Activated naive CD8-positive, alpha-beta T cell treated with anti-CD3 and anti-CD28 coated beads, Interleukin-2, amount 10 ng/mL, durations not matched to agents 7 days and 5 days (primary cell): ENCODE measurements at regions not wholly inside any gene's neighbourhood (a gene's known extent, or its start where the extent isn't known, plus 50 kb on each side); places are given as distances from the start of the nearest gene placed in this dataset.
"Not testable (repeated sequence)": the region's sequence is repeated elsewhere in the genome, so short reads cannot be mapped to it uniquely, and the experiment has no call there.

Experiments used
- ATAC-seq: fragments of 150-1000 bp; cut with Tn5 transposase; one replicate; pipeline ENCODE4 v1.10.0; 2021; ENCODE audit warnings: low read depth, moderate library complexity
- POLR2A ChIA-PET: fragments of 350-600 bp; sonication (Branson Sonifier 250); formaldehyde crosslinking; loops from one replicate; lab custom pipeline; 2021; ENCODE audit warnings: antibody characterized with exemption; lab: Charles Lee
- DNase-seq: peaks from one replicate; pipeline ENCODE4 v3.0.0; 2021
- H3K27ac Mint-ChIP-seq: one replicate; pipeline ENCODE4 v1.8.0; 2022; ENCODE audit warnings: mild to moderate bottlenecking, mixed read lengths
- H3K27me3 Mint-ChIP-seq: one replicate; pipeline ENCODE4 v1.8.0; 2022; ENCODE audit warnings: mild to moderate bottlenecking, moderate library complexity, mixed read lengths
- H3K36me3 Mint-ChIP-seq: one replicate; pipeline ENCODE4 v1.8.0; 2021; ENCODE audit warnings: mild to moderate bottlenecking, mixed read lengths
- H3K4me1 Mint-ChIP-seq: one replicate; pipeline ENCODE4 v1.8.0; 2021; ENCODE audit warnings: mixed read lengths
- H3K4me3 Mint-ChIP-seq: one replicate; pipeline ENCODE4 v1.8.0; 2022; ENCODE audit warnings: mild to moderate bottlenecking, moderate library complexity, mixed read lengths
- H3K9me3 Mint-ChIP-seq: one replicate; pipeline ENCODE4 v1.8.0; 2021; ENCODE audit warnings: mixed read lengths

DNA sequence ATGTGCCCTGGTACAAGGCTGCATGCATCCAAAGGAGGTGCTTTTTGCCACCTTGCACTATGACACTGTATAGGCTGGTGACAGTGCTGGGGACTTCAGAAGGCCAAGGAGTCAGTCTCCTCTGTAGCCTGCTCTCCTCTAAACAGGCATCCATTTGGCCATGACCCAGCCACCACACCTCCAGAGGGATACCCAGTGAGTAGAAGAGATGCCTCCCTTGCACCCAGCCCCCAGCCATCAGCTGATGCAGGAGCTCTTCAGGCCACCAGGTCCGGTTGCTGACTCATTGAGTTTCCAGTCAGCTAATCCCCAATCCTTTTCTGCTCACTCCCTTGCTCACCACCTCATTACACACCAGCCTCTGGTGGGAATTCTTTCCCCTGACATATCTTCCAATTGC is 99.8 kb downstream of the PJA1 start:
- no peak overlapping the region for H3K4me3 Mint-ChIP-seq

DNA sequence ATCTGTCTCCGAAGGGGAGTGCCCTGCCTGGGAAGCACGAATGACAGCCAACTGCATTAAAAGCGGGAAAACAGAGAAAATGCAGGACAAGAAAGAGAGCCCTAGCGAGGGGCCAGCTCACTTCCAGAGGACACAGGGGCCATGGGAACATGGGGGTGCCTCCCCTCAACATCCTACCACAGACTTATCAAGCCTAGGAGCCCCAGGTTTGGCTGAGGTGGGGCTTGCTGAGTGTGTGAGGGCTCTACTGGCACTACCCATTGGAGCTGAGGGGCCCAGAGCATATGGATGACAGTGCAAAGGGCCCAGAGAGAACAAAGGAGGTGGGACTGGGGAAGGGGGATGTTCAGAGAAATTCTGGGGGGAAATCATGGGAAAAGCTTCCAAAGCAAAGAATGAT is 101.8 kb downstream of the PJA1 start:
- Mint-ChIP-seq H3K36me3 (no peaks in the 10 kb centered on the region), H3K27me3 (no peaks in the 10 kb centered on the region), H3K9me3 (no peaks in the 10 kb centered on the region), H3K4me3 (no peak overlapping the region), H3K27ac (no peak overlapping the region), H3K4me1 (no peaks in the 10 kb centered on the region)
- ATAC-seq (no peak), DNase-seq (no peak)
- POLR2A ChIA-PET = no interaction called here

More for the DNA sequence above, 99.8 kb downstream of the PJA1 start:
- no peaks in the 10 kb centered on the region for H3K4me1 Mint-ChIP-seq
- POLR2A ChIA-PET = no interaction called here
- no peak overlapping the region for H3K27ac Mint-ChIP-seq
- ATAC-seq (no peak), DNase-seq (no peak)
- no peaks in the 10 kb centered on the region for H3K9me3 Mint-ChIP-seq
- H3K36me3 Mint-ChIP-seq = no peaks in the 10 kb centered on the region
- no peaks in the 10 kb centered on the region for H3K27me3 Mint-ChIP-seq

DNA sequence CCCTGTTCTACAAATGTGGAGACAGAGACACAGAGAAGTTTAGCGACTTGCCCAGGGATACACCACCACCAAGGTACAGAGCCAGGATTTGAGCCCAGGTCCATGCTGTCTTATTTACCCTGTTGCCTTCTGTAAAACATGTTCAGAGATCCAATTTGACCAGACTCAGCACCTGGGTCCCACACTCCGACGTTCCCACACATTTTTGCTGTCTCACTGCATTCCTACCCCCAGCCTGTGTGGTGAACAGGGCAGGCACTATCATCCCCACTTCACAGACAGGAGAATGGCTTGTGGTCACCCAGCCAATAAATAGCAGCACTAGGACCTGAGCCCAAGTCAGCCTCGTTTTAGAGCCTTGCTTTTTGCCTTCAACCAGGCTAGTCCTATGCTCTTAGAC is 102.8 kb downstream of the PJA1 start:
- Mint-ChIP-seq H3K36me3 (no peaks in the 10 kb centered on the region), H3K4me3 (no peak overlapping the region), H3K9me3 (no peaks in the 10 kb centered on the region), H3K27ac (no peak overlapping the region), H3K27me3 (no peaks in the 10 kb centered on the region), H3K4me1 (no peaks in the 10 kb centered on the region)
- no peak for DNase-seq
- no peak for ATAC-seq
- POLR2A ChIA-PET = no interaction called here

DNA sequence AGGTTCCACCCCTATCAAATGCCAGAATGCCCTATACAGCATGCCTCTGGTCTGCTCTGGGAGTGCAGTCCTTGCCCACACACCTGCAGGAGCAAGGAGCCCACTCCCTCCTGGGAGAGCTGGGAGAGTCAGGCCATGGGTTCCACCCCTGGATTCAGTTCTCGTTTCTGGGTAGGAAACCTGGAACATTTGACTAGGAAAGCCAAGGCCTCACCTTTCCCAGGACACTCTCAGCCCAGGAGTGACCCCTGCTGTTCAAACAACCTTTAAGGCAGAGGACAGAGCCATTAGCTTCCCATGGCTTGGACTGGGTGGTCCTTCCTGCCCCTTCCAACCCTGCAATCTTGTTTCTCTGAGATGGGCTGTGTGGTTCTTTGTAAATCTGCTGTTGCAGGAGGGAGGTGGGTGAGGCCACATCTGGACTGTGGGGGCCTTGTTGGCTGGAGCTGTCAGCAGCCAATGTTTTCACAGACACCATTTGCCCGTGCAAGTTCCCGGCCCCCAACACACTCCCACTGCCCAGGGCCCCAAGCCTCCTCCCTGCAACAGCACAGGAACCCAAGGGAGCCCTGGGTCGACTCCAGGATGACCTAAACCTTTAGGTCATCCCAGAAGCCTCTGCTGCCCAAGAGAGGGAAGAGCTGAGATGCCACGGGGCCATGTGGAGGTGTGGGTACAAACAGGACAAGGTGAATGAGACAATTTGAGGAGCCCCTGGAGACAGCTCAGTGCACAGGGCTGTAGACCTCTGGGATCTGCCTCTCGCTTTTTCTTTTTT is 104.4 kb downstream of the PJA1 start:
- ATAC-seq = no peak
- no peaks in the 10 kb centered on the region for H3K27me3 Mint-ChIP-seq
- H3K4me1 Mint-ChIP-seq = no peaks in the 10 kb centered on the region
- DNase-seq = no peak
- no peaks in the 10 kb centered on the region for H3K9me3 Mint-ChIP-seq
- no peaks in the 10 kb centered on the region for H3K36me3 Mint-ChIP-seq
- no peak overlapping the region for H3K4me3 Mint-ChIP-seq
- no peak overlapping the region for H3K27ac Mint-ChIP-seq
- POLR2A ChIA-PET = no interaction called here

GRCh38 chrX:69055193-69055592 is 110.1 kb downstream of the PJA1 start:
- no peak for ATAC-seq

DNA sequence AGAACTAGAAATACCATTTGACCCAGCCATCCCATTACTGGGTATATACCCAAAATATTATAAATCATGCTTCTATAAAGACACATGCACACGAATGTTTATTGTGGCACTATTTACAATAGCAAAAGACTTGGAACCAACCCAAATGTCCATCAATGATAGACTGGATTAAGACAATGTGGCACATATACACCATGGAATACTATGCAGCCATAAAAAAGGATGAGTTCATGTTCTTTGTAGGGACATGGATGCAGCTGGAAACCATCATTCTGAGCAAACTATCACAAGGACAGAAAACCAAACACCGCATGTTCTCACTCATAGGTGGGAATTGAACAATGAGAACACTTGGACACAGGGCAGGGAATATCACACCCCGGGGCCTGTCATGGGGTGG is 110.8 kb downstream of the PJA1 start:
- H3K27me3 Mint-ChIP-seq, H3K4me3 Mint-ChIP-seq, POLR2A ChIA-PET, H3K4me1 Mint-ChIP-seq, DNase-seq, H3K36me3 Mint-ChIP-seq, H3K9me3 Mint-ChIP-seq, H3K27ac Mint-ChIP-seq, ATAC-seq: not testable (repeated sequence)

More at GRCh38 chrX:69055193-69055592, 110.1 kb downstream of the PJA1 start:
- POLR2A ChIA-PET = no interaction called here
- Mint-ChIP-seq H3K4me1 (no peaks in the 10 kb centered on the region), H3K27ac (no peak overlapping the region), H3K27me3 (no peaks in the 10 kb centered on the region), H3K9me3 (no peaks in the 10 kb centered on the region), H3K4me3 (no peak overlapping the region), H3K36me3 (no peaks in the 10 kb centered on the region)
- no peak for DNase-seq

DNA sequence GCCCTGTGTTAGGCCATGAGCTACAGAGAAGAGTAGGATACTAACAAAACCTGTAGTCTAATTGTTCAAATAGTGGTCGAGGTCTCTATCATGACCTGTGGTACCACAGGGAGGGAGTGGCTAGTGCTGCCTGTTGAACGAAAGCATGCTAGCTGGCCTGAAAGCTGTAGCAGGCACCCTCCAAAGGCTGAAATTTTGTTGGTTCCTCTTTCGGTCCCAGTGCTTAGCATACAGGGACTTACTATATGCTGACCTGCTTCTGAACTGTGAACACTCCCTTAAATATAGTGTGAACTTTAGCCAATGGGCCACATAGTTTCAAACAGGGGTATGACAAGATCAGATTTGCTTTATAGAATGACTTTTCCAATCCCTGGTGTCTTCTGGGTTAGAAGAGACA is 113.4 kb downstream of the PJA1 start:
- no peaks in the 10 kb centered on the region for H3K9me3 Mint-ChIP-seq
- no peaks in the 10 kb centered on the region for H3K36me3 Mint-ChIP-seq
- no peak overlapping the region for H3K27ac Mint-ChIP-seq
- DNase-seq (no peak), ATAC-seq (no peak)
- H3K27me3 Mint-ChIP-seq = no peaks in the 10 kb centered on the region
- no peak overlapping the region for H3K4me3 Mint-ChIP-seq
- no peaks in the 10 kb centered on the region for H3K4me1 Mint-ChIP-seq
- POLR2A ChIA-PET = no interaction called here

DNA sequence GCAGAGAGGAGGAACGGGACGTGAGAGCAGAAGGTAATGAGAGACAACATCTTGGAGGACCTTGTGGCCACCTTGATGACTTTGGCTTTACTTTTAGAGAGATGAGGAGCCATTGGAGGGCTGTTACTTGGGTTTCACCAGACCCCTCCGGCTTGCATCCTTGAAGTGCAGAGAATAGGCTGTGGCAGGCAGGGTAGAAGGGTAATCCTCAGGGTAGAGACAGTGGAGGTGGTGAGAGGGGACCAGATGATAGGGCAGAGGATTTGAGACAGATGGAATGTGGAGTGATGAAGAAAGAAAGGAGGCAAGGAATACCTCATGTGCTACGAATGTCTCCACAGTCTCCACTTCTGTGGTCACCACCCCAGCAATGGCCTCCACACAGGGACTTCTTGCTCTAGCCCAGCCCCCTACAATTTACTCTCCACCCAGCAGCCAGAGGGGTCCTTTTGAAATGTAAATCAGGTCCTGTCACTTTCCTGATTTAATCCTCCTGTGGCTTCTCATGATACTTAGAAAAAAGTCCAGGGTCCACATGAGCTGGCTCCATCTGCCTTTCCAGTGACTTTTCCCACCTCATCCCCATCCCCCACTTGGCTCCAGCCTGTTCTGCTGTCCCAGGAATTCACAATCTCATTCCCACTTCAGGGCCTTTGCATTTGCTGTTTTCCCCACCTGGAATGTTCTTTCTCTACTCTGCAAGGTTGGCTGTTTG is 115.0 kb downstream of the PJA1 start:
- Mint-ChIP-seq H3K9me3 (no peaks in the 10 kb centered on the region), H3K27ac (no peak overlapping the region), H3K27me3 (no peaks in the 10 kb centered on the region), H3K4me3 (no peak overlapping the region), H3K4me1 (no peaks in the 10 kb centered on the region), H3K36me3 (no peaks in the 10 kb centered on the region)
- POLR2A ChIA-PET = no interaction called here
- ATAC-seq = no peak
- no peak for DNase-seq

GRCh38 chrX:69046996-69047490 is 118.2 kb downstream of the PJA1 start:
- Mint-ChIP-seq H3K4me1 (no peaks in the 10 kb centered on the region), H3K27me3 (peaks cover 2% of the 10 kb centered on the region), H3K27ac (no peak overlapping the region), H3K4me3 (no peak overlapping the region), H3K36me3 (no peaks in the 10 kb centered on the region), H3K9me3 (no peaks in the 10 kb centered on the region)
- ATAC-seq (no peak), DNase-seq (no peak)
- POLR2A ChIA-PET = no interaction called here

DNA sequence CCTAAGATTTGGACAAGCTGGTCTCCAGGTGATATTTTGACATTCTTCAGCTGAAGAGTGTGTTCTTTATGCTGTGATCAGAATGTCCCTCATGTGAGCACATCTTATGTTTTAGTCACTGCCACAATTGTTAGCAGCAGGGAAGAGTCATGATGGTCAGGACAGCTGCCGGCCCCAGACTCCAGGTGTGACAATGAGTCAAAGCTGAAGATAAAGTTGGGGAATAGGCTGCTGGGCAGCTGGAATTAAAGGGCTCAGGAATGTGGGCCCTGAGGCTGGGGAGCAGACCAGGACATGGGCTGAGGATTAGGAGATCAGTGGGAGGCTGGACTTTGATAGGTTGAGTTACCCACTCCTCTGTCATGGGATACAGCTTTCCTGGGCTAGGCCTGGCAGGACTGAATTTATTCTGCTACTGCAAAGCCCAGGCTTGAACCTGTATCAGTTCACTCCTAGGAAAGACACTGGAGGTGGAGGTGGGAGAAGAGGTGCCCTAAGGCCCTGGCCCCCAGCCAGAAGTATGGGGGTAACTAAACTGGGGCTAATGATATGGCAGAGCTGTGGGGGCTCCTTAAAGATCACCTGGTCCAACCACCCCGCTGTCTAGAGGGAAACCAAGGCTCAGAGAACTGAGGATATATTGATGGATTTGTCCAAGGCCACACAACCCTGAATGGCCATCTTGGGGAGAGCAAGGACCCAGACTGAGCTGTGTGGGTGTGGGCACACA is 119.5 kb downstream of the PJA1 start:
- Mint-ChIP-seq H3K36me3 (no peaks in the 10 kb centered on the region), H3K4me1 (no peaks in the 10 kb centered on the region), H3K9me3 (no peaks in the 10 kb centered on the region), H3K27me3 (peaks cover 2% of the 10 kb centered on the region), H3K4me3 (no peak overlapping the region), H3K27ac (no peak overlapping the region)
- DNase-seq (no peak), ATAC-seq (no peak)
- POLR2A ChIA-PET = no interaction called here

GRCh38 chrX:69038816-69039215 is 126.4 kb downstream of the PJA1 start:
- H3K4me3 Mint-ChIP-seq = no peak overlapping the region
- POLR2A ChIA-PET = no interaction called here
- H3K9me3 Mint-ChIP-seq = no peaks in the 10 kb centered on the region
- no peaks in the 10 kb centered on the region for H3K27me3 Mint-ChIP-seq
- H3K36me3 Mint-ChIP-seq = no peaks in the 10 kb centered on the region
- H3K4me1 Mint-ChIP-seq = no peaks in the 10 kb centered on the region
- ATAC-seq = no peak
- no peak overlapping the region for H3K27ac Mint-ChIP-seq
- DNase-seq = no peak

DNA sequence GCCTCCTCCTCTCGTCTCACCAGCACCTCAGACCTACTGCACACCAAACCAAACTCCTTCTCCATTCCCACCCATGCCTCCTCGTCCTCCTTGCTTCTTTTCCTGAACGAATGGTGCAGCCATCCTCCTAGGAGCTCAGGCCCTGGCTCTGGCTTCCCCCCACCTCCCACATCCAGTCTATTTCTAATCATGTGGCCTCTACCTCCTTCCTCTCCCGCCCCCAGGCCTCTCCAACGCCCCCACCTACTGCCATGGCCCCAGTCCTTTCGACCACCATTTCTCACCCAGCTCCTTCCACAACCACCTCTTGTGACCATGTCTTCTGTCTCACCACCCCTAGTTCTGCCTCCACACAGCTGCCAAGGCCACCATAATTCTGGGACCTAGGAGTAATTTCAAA is 127.1 kb downstream of the PJA1 start:
- Mint-ChIP-seq H3K36me3 (no peaks in the 10 kb centered on the region), H3K27me3 (no peaks in the 10 kb centered on the region), H3K4me1 (no peaks in the 10 kb centered on the region), H3K27ac (no peak overlapping the region), H3K9me3 (no peaks in the 10 kb centered on the region), H3K4me3 (no peak overlapping the region)
- POLR2A ChIA-PET = no interaction called here
- no peak for DNase-seq
- ATAC-seq = no peak

DNA sequence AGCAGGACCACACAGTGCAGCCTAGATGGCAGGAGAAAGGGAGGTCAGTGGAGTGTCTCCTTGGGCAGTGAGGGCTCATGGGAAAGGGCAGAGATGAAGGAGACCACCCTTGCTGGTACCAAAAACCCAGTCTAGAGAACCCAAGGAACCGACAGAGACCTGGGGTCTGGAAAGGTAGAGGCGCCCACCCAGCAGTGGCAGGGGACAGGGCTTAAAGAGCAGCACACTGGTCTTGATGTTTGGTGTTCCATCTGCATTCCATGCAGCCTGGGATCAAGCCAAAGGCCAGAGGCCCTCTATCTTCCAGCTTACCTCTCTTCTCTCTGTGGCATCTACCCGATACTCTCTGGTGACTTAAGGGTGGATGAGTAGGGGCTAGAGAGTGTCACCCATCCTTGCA is 127.5 kb downstream of the PJA1 start:
- no peaks in the 10 kb centered on the region for H3K36me3 Mint-ChIP-seq

More for the DNA sequence above, 127.5 kb downstream of the PJA1 start:
- ATAC-seq (no peak), DNase-seq (no peak)
- H3K4me1 Mint-ChIP-seq = no peaks in the 10 kb centered on the region
- no peak overlapping the region for H3K27ac Mint-ChIP-seq
- H3K4me3 Mint-ChIP-seq = no peak overlapping the region
- no peaks in the 10 kb centered on the region for H3K27me3 Mint-ChIP-seq
- H3K9me3 Mint-ChIP-seq = no peaks in the 10 kb centered on the region
- POLR2A ChIA-PET = no interaction called here
